Esophagus (tissue), 2 donors: ENCODE measurements at regions not wholly inside any gene's neighbourhood (a gene's known extent, or its start where the extent isn't known, plus 50 kb on each side); places are given as distances from the start of the nearest gene placed in this dataset.
A peak's percentile ranks its signal among the peaks of the same experiment; 100 is the strongest.

ENCODE experiments used
- H3K27ac ChIP-seq, 2 donors: one replicate each; pipeline ENCODE4 v1.5.1; 2013; ENCODE audit warnings: low read depth in 2 of 2, mild to moderate bottlenecking in 2 of 2, inconsistent platforms in 1 of 2, low read length in 1 of 2, moderate library complexity in 1 of 2
- H3K27me3 ChIP-seq, 2 donors: one replicate each; pipeline ENCODE4 v1.6.1; 2013; ENCODE audit warnings: low read length in 2 of 2, control low read depth in 1 of 2, mild to moderate bottlenecking in 1 of 2; ENCODE audit not compliant: insufficient read depth in 2 of 2, control insufficient read depth in 1 of 2
- H3K36me3 ChIP-seq, 2 donors: one replicate each; pipeline ENCODE4 v1.6.1; 2013; ENCODE audit warnings: low read length in 1 of 2; ENCODE audit not compliant: control insufficient read depth in 2 of 2, insufficient read depth in 2 of 2
- H3K4me1 ChIP-seq, 2 donors: one replicate each; pipeline ENCODE4 v1.6.1; 2013; ENCODE audit warnings: low read length in 1 of 2; ENCODE audit not compliant: control insufficient read depth in 2 of 2, insufficient read depth in 2 of 2
- H3K4me3 ChIP-seq, 2 donors: one replicate each; pipeline ENCODE4 v1.5.1; 2013; ENCODE audit warnings: low read length in 2 of 2, mild to moderate bottlenecking in 2 of 2, low read depth in 1 of 2, moderate library complexity in 1 of 2
- H3K9me3 ChIP-seq, 2 donors: one replicate each; pipeline ENCODE4 v1.6.1; 2013; ENCODE audit warnings: mild to moderate bottlenecking in 2 of 2, low read depth in 1 of 2, low read length in 1 of 2, moderate library complexity in 1 of 2; ENCODE audit not compliant: control insufficient read depth in 2 of 2, insufficient read depth in 1 of 2
- WGBS, 2 donors: extraction: QIAGEN DNeasy Blood & Tissue Kit; methylation state at CpG; one replicate each; pipeline ENCODE4 v1.1.7; 2013; 5-methylcytosine and 5-hydroxymethylcytosine counted together
- donor health status: healthy with polysubstance abuse.
- donor health status: Bipolar disorder and iron deficiency.

- WGBS, 2 donors, result 90 to 95% methylated on average over 1 of the region's 1 CpG
- no peaks in the 10 kb centered on the region for H3K4me1 ChIP-seq
- peak overlapping the region in 1 of 2 donors; percentile 16 for H3K27ac ChIP-seq
- H3K36me3 ChIP-seq, result no peaks in the 10 kb centered on the region
- H3K9me3 ChIP-seq, result no peaks in the 10 kb centered on the region
- H3K4me3 ChIP-seq, result no peak overlapping the region
- no peaks in the 10 kb centered on the region for H3K27me3 ChIP-seq
Observed at GRCh38 chr6:14671937-14672336, 554.4 kb downstream of the CD83 start.

DNA sequence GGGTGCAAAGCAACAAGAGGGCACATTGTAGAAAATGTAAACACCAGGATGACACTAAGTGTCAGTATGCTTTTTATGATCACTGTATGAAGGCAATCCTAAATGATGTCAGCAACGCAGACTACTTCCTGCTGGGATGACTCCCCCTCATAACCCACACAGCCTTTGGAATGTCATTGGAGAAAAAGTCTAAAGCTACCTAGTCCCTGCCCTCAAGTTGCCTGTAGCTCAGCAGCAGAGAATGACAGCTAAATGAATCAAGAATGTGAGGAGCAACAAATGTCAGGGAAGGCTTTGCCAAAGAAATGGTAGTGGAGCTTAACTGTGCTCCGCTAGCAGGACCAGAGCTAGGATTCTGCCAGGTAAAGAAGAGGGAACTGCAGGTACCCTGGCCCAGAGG lies 555.6 kb downstream of the CD83 start:
- H3K4me3 ChIP-seq, result no peak overlapping the region
- H3K27me3 ChIP-seq, result no peaks in the 10 kb centered on the region
- H3K36me3 ChIP-seq, result no peaks in the 10 kb centered on the region
- no peaks in the 10 kb centered on the region for H3K4me1 ChIP-seq
- H3K27ac ChIP-seq, result no peak overlapping the region
- WGBS, 2 donors, result 79 to 85% methylated on average over 2 of the region's 2 CpGs
- H3K9me3 ChIP-seq, result no peaks in the 10 kb centered on the region

DNA sequence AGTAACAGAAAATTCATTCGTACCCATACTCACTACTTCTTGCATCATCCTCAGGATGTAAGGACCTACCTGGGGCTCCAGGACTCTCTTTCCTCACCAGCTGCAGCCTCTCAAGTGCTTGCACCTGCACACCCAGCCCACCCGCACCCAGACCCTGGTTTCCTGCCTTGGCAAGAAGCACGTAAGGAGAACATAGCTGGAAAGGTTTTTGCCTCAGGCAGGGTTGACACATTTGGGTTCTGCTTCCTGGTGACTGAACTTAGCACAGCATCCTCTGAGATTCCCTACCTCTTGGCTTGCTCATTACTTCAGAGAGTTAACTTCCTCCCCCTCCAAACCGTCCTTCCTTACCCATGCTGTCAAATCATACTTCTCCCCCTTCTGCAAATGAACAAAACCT lies 556.9 kb downstream of the CD83 start:
- Histone ChIP-seq H3K9me3 (no peaks in the 10 kb centered on the region), H3K4me3 (no peak overlapping the region), H3K27ac (no peak overlapping the region), H3K4me1 (no peaks in the 10 kb centered on the region), H3K27me3 (no peaks in the 10 kb centered on the region), H3K36me3 (no peaks in the 10 kb centered on the region)
- WGBS, 2 donors, result 78 to 79% methylated on average over 4 of the region's 4 CpGs

DNA sequence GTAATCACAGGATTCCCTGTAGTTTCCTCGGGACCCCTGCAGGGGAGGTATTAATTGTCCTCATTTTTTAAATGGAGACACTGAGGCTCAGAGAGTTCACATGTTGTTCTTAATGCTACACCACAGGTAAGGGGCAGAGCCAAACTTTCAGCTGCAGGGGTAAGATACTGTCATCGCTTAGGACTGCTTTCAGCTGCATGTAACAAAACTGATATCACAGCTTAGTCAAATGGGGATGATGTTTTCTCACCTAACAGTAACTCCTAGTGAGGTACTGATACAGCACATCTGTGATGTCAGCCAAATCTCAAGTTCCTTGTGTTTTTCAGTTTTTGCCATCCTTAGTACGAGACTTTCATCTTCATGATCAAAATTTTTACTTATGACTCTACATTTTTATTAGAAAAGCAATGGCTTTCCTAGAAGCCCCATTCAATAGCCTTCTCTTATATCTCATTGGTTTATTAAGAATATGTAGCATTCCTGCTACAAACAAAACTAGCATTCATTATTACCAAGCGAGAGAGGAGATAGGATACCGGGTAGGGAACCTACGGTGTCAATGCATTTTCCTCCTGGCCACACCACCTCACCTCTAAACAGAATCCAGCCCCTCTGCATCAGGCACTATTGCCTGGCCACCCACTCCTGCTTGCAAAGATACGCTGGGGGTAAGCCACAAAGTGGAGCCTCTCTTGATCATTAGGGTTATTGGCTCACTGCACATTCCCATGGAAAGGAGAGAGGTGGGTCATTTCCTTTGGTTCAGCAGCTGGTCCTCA lies 557.5 kb downstream of the CD83 start:
- no peaks in the 10 kb centered on the region for H3K27me3 ChIP-seq
- no peaks in the 10 kb centered on the region for H3K4me1 ChIP-seq
- 94% methylated on average over 7 of the region's 7 CpGs for WGBS, 2 donors
- no peaks in the 10 kb centered on the region for H3K9me3 ChIP-seq
- no peaks in the 10 kb centered on the region for H3K36me3 ChIP-seq
- no peak overlapping the region for H3K27ac ChIP-seq
- no peak overlapping the region for H3K4me3 ChIP-seq

DNA sequence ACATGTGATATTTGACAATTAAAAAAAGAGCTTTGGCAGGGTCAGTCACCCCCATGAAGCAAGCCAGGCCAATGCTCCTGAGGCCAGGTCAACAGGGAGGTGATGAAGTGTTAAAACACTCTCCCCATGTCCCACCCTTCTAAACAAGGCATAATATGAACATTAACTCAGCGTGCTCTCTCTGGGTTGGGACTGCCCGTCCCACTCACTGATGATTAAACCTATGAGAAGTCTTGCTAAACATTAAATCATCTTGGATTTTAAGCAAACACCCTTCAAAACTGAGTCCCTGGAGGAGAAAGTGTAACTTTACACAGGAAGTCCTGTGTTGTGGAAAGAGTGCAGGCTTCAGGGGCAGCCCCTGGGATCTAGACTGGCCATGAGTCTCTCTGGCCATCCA lies 558.5 kb downstream of the CD83 start:
- H3K9me3 ChIP-seq, result no peaks in the 10 kb centered on the region
- no peaks in the 10 kb centered on the region for H3K36me3 ChIP-seq
- H3K27me3 ChIP-seq, result no peaks in the 10 kb centered on the region
- WGBS, 2 donors, result 78 to 84% methylated on average over 2 of the region's 2 CpGs
- no peaks in the 10 kb centered on the region for H3K4me1 ChIP-seq
- H3K4me3 ChIP-seq, result no peak overlapping the region
- no peak overlapping the region for H3K27ac ChIP-seq

GRCh38 chr6:14676977-14677781 lies 559.6 kb downstream of the CD83 start:
- Histone ChIP-seq H3K27me3 (no peaks in the 10 kb centered on the region), H3K36me3 (no peaks in the 10 kb centered on the region), H3K4me3 (no peak overlapping the region), H3K27ac (no peak overlapping the region), H3K4me1 (no peaks in the 10 kb centered on the region), H3K9me3 (no peaks in the 10 kb centered on the region)
- 98 to 99% methylated on average over 19 of the region's 19 CpGs for WGBS, 2 donors

- H3K4me3 ChIP-seq, result no peak overlapping the region
- no peaks in the 10 kb centered on the region for H3K4me1 ChIP-seq
- 91 to 93% methylated on average over 11 of the region's 11 CpGs for WGBS, 2 donors
- no peak overlapping the region for H3K27ac ChIP-seq
- H3K36me3 ChIP-seq, result no peaks in the 10 kb centered on the region
- no peaks in the 10 kb centered on the region for H3K27me3 ChIP-seq
- no peaks in the 10 kb centered on the region for H3K9me3 ChIP-seq
Observed at GRCh38 chr6:14681699-14682487, 564.0 kb upstream of the JARID2 start.

- 89 to 100% methylated on average over 1 of the region's 1 CpG for WGBS, 2 donors
- Histone ChIP-seq H3K4me3 (no peak overlapping the region), H3K27me3 (no peaks in the 10 kb centered on the region), H3K9me3 (no peaks in the 10 kb centered on the region), H3K36me3 (no peaks in the 10 kb centered on the region), H3K4me1 (no peaks in the 10 kb centered on the region), H3K27ac (no peak overlapping the region)
Observed at GRCh38 chr6:14682812-14683211, 563.1 kb upstream of the JARID2 start.

- Histone ChIP-seq H3K27me3 (no peaks in the 10 kb centered on the region), H3K27ac (no peak overlapping the region), H3K4me1 (no peaks in the 10 kb centered on the region), H3K9me3 (no peaks in the 10 kb centered on the region), H3K4me3 (no peak overlapping the region), H3K36me3 (no peaks in the 10 kb centered on the region)
- 83 to 87% methylated on average over 6 of the region's 6 CpGs for WGBS, 2 donors
Observed at GRCh38 chr6:14689639-14690038, 556.2 kb upstream of the JARID2 start.
